ENCODE measurements at regions not wholly inside any gene's neighbourhood (a gene's known extent, or its start where the extent isn't known, plus 50 kb on each side); places are given as distances from the start of the nearest gene placed in this dataset.
"Not testable (repeated sequence)": the region's sequence is repeated elsewhere in the genome, so short reads cannot be mapped to it uniquely, and the experiment has no call there.

DNA sequence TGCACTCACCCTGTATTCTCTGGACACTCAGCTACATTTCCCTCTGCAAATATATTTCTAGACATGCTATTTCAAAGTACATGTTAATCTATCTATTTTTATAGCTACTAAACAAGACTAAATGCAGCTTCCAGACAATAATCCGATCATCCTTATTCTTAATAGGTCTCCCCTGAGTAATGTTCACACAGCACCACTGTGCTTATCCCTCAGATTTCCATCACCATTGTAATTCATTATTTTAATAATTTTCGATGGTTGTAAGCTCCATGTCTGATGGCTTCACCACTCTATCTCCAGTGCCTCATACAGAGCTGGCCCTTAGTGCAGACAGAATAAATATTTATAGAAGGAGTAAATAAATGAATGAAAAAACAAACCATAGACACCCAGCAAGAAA lies 117.5 kb downstream of the ANXA2 start:
- no peak overlapping the region for H3K9ac ChIP-seq (ENCODE audit: low read depth in 1 of 2, low read length in 2 of 2)
- H3K36me3 ChIP-seq (ENCODE audit: control insufficient read depth in 4 of 4, insufficient read depth in 3 of 4, low read depth in 1 of 4, low read length in 3 of 4), result no peaks in the 10 kb centered on the region
- H3K27ac ChIP-seq (ENCODE audit: low read depth in 1 of 2, low read length in 2 of 2), result no peak overlapping the region
- no peak for DNase-seq (ENCODE audit: low spot score)
- TF ChIP-seq NR2F2 (IDR thresholded peaks at IDR 0.05), result no peak
- TF ChIP-seq YY1 (IDR thresholded peaks at IDR 0.05), result no peak
- no peak for TF ChIP-seq FOXA2 (IDR thresholded peaks at IDR 0.05)
- TF ChIP-seq, protein P1, sequence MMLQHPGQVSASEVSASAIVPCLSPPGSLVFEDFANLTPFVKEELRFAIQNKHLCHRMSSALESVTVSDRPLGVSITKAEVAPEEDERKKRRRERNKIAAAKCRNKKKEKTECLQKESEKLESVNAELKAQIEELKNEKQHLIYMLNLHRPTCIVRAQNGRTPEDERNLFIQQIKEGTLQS (IDR thresholded peaks at IDR 0.05), result no peak
- no peak for TF ChIP-seq HNF4G (IDR thresholded peaks at IDR 0.05)
- TF ChIP-seq RAD21 (IDR thresholded peaks at IDR 0.05), result no peak
- TF ChIP-seq RXRA (IDR thresholded peaks at IDR 0.05), result no peak
- no peak for TF ChIP-seq TAF1 (conservative IDR thresholded peaks at IDR 0.05)
- TF ChIP-seq SP1 (IDR thresholded peaks at IDR 0.05), result no peak
- no peak for TF ChIP-seq GABPA (IDR thresholded peaks at IDR 0.05 in 1 of 2, conservative IDR thresholded peaks at IDR 0.05 in 1 of 2)
- no peak for TF ChIP-seq FOXA1 (IDR thresholded peaks at IDR 0.05)
- TF ChIP-seq, protein P2, sequence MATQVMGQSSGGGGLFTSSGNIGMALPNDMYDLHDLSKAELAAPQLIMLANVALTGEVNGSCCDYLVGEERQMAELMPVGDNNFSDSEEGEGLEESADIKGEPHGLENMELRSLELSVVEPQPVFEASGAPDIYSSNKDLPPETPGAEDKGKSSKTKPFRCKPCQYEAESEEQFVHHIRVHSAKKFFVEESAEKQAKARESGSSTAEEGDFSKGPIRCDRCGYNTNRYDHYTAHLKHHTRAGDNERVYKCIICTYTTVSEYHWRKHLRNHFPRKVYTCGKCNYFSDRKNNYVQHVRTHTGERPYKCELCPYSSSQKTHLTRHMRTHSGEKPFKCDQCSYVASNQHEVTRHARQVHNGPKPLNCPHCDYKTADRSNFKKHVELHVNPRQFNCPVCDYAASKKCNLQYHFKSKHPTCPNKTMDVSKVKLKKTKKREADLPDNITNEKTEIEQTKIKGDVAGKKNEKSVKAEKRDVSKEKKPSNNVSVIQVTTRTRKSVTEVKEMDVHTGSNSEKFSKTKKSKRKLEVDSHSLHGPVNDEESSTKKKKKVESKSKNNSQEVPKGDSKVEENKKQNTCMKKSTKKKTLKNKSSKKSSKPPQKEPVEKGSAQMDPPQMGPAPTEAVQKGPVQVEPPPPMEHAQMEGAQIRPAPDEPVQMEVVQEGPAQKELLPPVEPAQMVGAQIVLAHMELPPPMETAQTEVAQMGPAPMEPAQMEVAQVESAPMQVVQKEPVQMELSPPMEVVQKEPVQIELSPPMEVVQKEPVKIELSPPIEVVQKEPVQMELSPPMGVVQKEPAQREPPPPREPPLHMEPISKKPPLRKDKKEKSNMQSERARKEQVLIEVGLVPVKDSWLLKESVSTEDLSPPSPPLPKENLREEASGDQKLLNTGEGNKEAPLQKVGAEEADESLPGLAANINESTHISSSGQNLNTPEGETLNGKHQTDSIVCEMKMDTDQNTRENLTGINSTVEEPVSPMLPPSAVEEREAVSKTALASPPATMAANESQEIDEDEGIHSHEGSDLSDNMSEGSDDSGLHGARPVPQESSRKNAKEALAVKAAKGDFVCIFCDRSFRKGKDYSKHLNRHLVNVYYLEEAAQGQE (IDR thresholded peaks at IDR 0.05), result no peak
- WGBS, result 72% methylated on average over 2 of the region's 2 CpGs
- H3K4me3 ChIP-seq (ENCODE audit: low read depth in 1 of 3, low read length in 3 of 3), result no peak overlapping the region
- peaks cover 0 to 9% (median 2%) of the 10 kb centered on the region in 4 donors for H3K9me3 ChIP-seq (ENCODE audit: control insufficient read depth in 4 of 4, low read length in 3 of 4)
- no peaks in the 10 kb centered on the region for H3K27me3 ChIP-seq (ENCODE audit: control insufficient read depth in 4 of 4, insufficient read depth in 4 of 4, low read length in 3 of 4)
- H3K4me1 ChIP-seq (ENCODE audit: control insufficient read depth in 4 of 4, insufficient read depth in 4 of 4, low read length in 3 of 4), result no peaks in the 10 kb centered on the region

GRCh38 chr15:60283936-60284335 lies 113.8 kb downstream of the ANXA2 start:
- H3K27ac ChIP-seq (ENCODE audit: low read depth in 1 of 2, low read length in 2 of 2), result no peak overlapping the region
- TF ChIP-seq FOXA1 (IDR thresholded peaks at IDR 0.05), result no peak
- no peak for TF ChIP-seq FOXA2 (IDR thresholded peaks at IDR 0.05)
- no peak for TF ChIP-seq JUND (IDR thresholded peaks at IDR 0.05)
- TF ChIP-seq YY1 (IDR thresholded peaks at IDR 0.05), result no peak
- H3K4me1 ChIP-seq (ENCODE audit: control insufficient read depth in 4 of 4, insufficient read depth in 4 of 4, low read length in 3 of 4), result no peaks in the 10 kb centered on the region
- H3K9me3 ChIP-seq (ENCODE audit: control insufficient read depth in 4 of 4, low read length in 3 of 4), result no peaks in the 10 kb centered on the region
- H3K9ac ChIP-seq (ENCODE audit: low read depth in 1 of 2, low read length in 2 of 2), result no peak overlapping the region
- H3K4me3 ChIP-seq (ENCODE audit: low read depth in 1 of 3, low read length in 3 of 3), result no peak overlapping the region
- H3K27me3 ChIP-seq (ENCODE audit: control insufficient read depth in 4 of 4, insufficient read depth in 4 of 4, low read length in 3 of 4), result no peaks in the 10 kb centered on the region
- H3K36me3 ChIP-seq (ENCODE audit: control insufficient read depth in 4 of 4, insufficient read depth in 3 of 4, low read depth in 1 of 4, low read length in 3 of 4), result no peaks in the 10 kb centered on the region
- no peak for DNase-seq (ENCODE audit: low spot score)

- H3K4me1 ChIP-seq (ENCODE audit: control insufficient read depth in 4 of 4, insufficient read depth in 4 of 4, low read length in 3 of 4); H3K27me3 ChIP-seq (ENCODE audit: control insufficient read depth in 4 of 4, insufficient read depth in 4 of 4, low read length in 3 of 4); H3K9me3 ChIP-seq (ENCODE audit: control insufficient read depth in 4 of 4, low read length in 3 of 4); H3K9ac ChIP-seq (ENCODE audit: low read depth in 1 of 2, low read length in 2 of 2); H3K36me3 ChIP-seq (ENCODE audit: control insufficient read depth in 4 of 4, insufficient read depth in 3 of 4, low read depth in 1 of 4, low read length in 3 of 4); H3K4me3 ChIP-seq (ENCODE audit: low read depth in 1 of 3, low read length in 3 of 3); H3K27ac ChIP-seq (ENCODE audit: low read depth in 1 of 2, low read length in 2 of 2); DNase-seq (ENCODE audit: low spot score): not testable (repeated sequence)
- 78% methylated on average over 5 of the region's 5 CpGs for WGBS
Observed at GRCh38 chr15:60295901-60296300, 101.9 kb downstream of the ANXA2 start.
